ENCODE measurements at regions not wholly inside any gene's neighbourhood (a gene's known extent, or its start where the extent isn't known, plus 50 kb on each side); places are given as distances from the start of the nearest gene placed in this dataset.
"Not testable (repeated sequence)": the region's sequence is repeated elsewhere in the genome, so short reads cannot be mapped to it uniquely, and the experiment has no call there.

- DNase-seq, result no peak
Measured at GRCh38 chr1:72481420-72481970, 199.2 kb upstream of the NEGR1 start.

GRCh38 chr1:72466376-72466775, 184.0 kb upstream of the NEGR1 start:
- no peak for DNase-seq

- no peak for DNase-seq
Measured at GRCh38 chr1:72462186-72462905, 180.0 kb upstream of the NEGR1 start.

- DNase-seq, result no peak
Measured at GRCh38 chr1:72442262-72442661, 159.9 kb upstream of the NEGR1 start.

GRCh38 chr1:72439036-72439435, 156.7 kb upstream of the NEGR1 start:
- no peak for DNase-seq

GRCh38 chr1:72438270-72438669, 155.9 kb upstream of the NEGR1 start:
- DNase-seq, result no peak

- no peak for DNase-seq
Measured at GRCh38 chr1:72435025-72435424, 152.7 kb upstream of the NEGR1 start.

- no peak for DNase-seq
Measured at GRCh38 chr1:72434070-72434469, 151.7 kb upstream of the NEGR1 start.

- DNase-seq, result no peak
Measured at GRCh38 chr1:72433591-72433990, 151.3 kb upstream of the NEGR1 start.

- DNase-seq, result no peak
Measured at GRCh38 chr1:72432645-72433267, 150.4 kb upstream of the NEGR1 start.

- DNase-seq, result no peak
Measured at GRCh38 chr1:72431810-72432209, 149.5 kb upstream of the NEGR1 start.

GRCh38 chr1:72428276-72428675, 145.9 kb upstream of the NEGR1 start:
- not testable (repeated sequence) for DNase-seq

GRCh38 chr1:72419229-72419628, 136.9 kb upstream of the NEGR1 start:
- DNase-seq, result no peak

GRCh38 chr1:72412286-72412685, 129.9 kb upstream of the NEGR1 start:
- no peak for DNase-seq

GRCh38 chr1:72399807-72400206, 117.5 kb upstream of the NEGR1 start:
- DNase-seq, result no peak

GRCh38 chr1:72397786-72398185, 115.4 kb upstream of the NEGR1 start:
- no peak for DNase-seq

GRCh38 chr1:72394457-72394856, 112.1 kb upstream of the NEGR1 start:
- DNase-seq, result no peak

GRCh38 chr1:72379072-72379471, 96.7 kb upstream of the NEGR1 start:
- DNase-seq, result no peak

- DNase-seq, result no peak
Measured at GRCh38 chr1:72375226-72375625, 92.9 kb upstream of the NEGR1 start.

- DNase-seq, result peak; percentile 6
Measured at GRCh38 chr1:72371259-72372035, 89.1 kb upstream of the NEGR1 start.

GRCh38 chr1:72370836-72371235, 88.5 kb upstream of the NEGR1 start:
- DNase-seq, result not testable (repeated sequence)

GRCh38 chr1:72369069-72369757, 86.9 kb upstream of the NEGR1 start:
- DNase-seq, result peak; percentile 40

- DNase-seq, result peak; percentile 11
Measured at GRCh38 chr1:72366466-72366865, 84.1 kb upstream of the NEGR1 start.
